ENCODE measurements at regions not wholly inside any gene's neighbourhood (a gene's known extent, or its start where the extent isn't known, plus 50 kb on each side); places are given as distances from the start of the nearest gene placed in this dataset.
"Not testable (repeated sequence)": the region's sequence is repeated elsewhere in the genome, so short reads cannot be mapped to it uniquely, and the experiment has no call there.

DNA sequence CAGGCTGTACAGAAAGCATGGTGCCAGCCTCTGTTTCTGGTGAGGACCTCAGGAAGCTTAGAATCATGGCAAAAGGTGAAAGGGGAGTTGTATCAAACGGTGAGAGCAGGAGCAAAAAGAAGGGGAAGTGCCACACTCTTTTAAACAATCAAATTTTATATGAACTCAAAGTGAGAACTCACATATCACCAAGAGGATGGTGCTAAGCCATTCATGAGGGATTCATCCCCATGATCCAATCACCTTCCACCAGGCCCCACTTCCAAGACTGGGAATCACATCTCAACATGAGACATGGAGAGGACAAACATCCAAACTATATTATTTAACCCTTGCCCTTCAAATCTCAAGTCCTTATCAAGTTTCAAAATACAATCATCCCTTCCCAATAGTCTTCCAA, 836.7 kb downstream of the SLITRK5 start:
- Histone ChIP-seq H3K9ac (ENCODE audit: insufficient read length) (no peak overlapping the region), H3K27ac (no peak overlapping the region), H3K9me3 (ENCODE audit: low read depth, low read length) (no peaks in the 10 kb centered on the region; the same call in 1 of the 2 replicates), H3K36me3 (ENCODE audit: insufficient read depth, low read length) (no peaks in the 10 kb centered on the region), H3K4me3 (no peak overlapping the region)
- DNase-seq (ENCODE audit: low read depth, low spot score), result no peak
- no peak for TF ChIP-seq POLR2AphosphoS5 (IDR thresholded peaks at IDR 0.05; ENCODE audit: borderline replicate concordance, low read depth, low read length)
- TF ChIP-seq FOXP2 (optimal IDR thresholded peaks at IDR 0.05; ENCODE audit: control extremely low read depth, extremely low read length, insufficient read depth), result no peak
- no peak for TF ChIP-seq EZH2 (IDR thresholded peaks at IDR 0.05)

DNA sequence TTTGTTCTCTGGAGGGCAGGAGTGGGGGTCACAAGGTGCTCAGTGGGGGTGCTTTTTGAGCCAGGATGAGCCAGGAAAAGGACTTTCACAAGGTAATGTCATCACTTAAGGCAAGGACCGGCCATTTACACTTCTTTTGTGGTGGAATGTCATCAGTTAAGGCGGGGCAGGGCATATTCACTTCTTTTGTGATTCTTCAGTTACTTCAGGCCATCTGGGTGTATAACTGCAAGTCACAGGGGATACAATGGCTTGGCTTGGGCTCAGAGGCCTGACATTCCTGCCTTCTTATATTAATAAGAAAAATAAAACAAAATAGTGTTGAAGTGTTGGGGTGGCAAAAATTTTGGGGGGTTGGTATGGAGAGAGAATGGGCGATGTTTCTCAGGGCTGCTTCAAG, 841.8 kb downstream of the SLITRK5 start:
- DNase-seq (ENCODE audit: low read depth, low spot score); H3K27ac ChIP-seq; H3K36me3 ChIP-seq (ENCODE audit: insufficient read depth, low read length); H3K9ac ChIP-seq (ENCODE audit: insufficient read length); H3K9me3 ChIP-seq (ENCODE audit: low read depth, low read length); H3K4me3 ChIP-seq: not testable (repeated sequence)

DNA sequence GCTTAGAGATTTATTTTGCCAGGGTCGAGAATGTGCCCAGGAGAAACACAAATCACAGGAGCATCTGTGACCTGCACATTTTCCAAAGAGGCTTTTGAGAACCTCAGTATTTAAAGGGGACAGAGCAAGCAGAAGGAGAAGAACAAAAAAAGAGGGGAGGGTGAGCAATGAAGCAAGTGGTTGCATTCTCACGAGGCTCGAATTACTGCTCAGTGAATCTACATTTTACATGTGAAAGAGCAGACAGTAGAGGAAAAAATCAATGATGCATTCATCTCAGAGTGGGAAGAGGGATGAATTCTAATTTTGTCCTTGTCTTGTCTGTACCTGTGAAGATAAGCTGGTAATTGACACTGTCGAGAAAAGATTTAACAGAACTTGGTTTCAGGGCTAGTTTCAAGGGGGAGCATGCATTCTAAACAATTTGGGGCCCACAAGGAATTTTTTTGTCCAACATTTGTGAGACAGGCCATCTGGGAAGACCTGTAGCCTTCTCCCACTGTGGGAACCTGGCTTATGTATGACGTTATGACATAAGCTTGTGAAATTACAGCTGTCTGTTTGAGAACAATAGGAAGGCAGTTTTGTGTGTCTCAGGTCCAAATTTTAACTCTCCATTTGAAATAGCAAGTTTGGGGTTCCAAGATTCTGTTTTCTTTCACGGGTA, 855.1 kb downstream of the SLITRK5 start:
- no peaks in the 10 kb centered on the region for H3K36me3 ChIP-seq (ENCODE audit: insufficient read depth, low read length)
- H3K27ac ChIP-seq, result no peak overlapping the region
- H3K9ac ChIP-seq (ENCODE audit: insufficient read length), result no peak overlapping the region
- H3K4me3 ChIP-seq, result no peak overlapping the region
- H3K9me3 ChIP-seq (ENCODE audit: low read depth, low read length), result no peaks in the 10 kb centered on the region
- TF ChIP-seq FOXP2 (optimal IDR thresholded peaks at IDR 0.05; ENCODE audit: control extremely low read depth, extremely low read length, insufficient read depth), result no peak
- TF ChIP-seq POLR2AphosphoS5 (IDR thresholded peaks at IDR 0.05; ENCODE audit: borderline replicate concordance, low read depth, low read length), result no peak
- no peak for TF ChIP-seq EZH2 (IDR thresholded peaks at IDR 0.05)
- no peak for DNase-seq (ENCODE audit: low read depth, low spot score)

DNA sequence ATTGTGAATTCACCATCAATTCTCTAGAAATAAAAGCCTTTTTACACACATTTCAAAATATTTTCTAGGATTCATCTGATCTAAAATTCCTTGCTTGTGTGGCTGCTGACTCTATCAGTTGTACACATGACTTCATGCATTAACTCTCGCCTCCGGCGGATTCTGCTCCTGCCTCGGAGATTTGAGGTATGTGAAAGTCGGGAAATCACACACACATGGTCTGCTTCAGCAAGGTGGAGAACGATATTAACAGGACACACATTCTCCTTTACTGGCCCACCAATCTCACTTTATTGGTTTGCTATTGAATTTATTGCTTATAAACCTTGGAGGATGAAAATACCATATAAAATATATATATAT, 855.7 kb downstream of the SLITRK5 start:
- no peak for TF ChIP-seq EZH2 (IDR thresholded peaks at IDR 0.05)
- TF ChIP-seq POLR2AphosphoS5 (IDR thresholded peaks at IDR 0.05; ENCODE audit: borderline replicate concordance, low read depth, low read length), result no peak
- no peak for TF ChIP-seq FOXP2 (optimal IDR thresholded peaks at IDR 0.05; ENCODE audit: control extremely low read depth, extremely low read length, insufficient read depth)

DNA sequence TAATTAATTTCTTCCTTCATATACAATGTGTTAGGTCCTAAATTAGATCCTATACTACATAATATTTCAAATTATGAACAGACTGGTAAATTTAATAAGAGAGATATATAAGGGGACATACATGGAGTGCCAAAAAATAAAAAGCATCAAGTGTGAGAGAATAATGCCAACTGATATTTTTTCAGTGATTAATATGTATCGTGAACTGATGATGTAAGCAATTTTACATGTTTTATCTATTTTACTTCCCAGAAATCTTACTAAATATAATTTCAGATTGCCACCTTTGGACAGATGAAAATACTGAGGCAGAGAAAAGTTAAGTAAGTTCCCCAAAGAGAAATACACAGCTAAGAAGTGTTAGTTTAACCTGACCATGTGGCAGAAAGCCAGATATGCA, 870.8 kb downstream of the SLITRK5 start:
- no peaks in the 10 kb centered on the region for H3K36me3 ChIP-seq (ENCODE audit: insufficient read depth, low read length)
- H3K9ac ChIP-seq (ENCODE audit: insufficient read length), result no peak overlapping the region
- no peak for DNase-seq (ENCODE audit: low read depth, low spot score)
- H3K4me3 ChIP-seq, result no peak overlapping the region
- no peaks in the 10 kb centered on the region for H3K9me3 ChIP-seq (ENCODE audit: low read depth, low read length)
- no peak overlapping the region for H3K27ac ChIP-seq
- TF ChIP-seq EZH2 (IDR thresholded peaks at IDR 0.05) (no peak), POLR2AphosphoS5 (IDR thresholded peaks at IDR 0.05; ENCODE audit: borderline replicate concordance, low read depth, low read length) (no peak), FOXP2 (optimal IDR thresholded peaks at IDR 0.05; ENCODE audit: control extremely low read depth, extremely low read length, insufficient read depth) (no peak)

More for the DNA sequence above, 855.7 kb downstream of the SLITRK5 start:
- H3K27ac ChIP-seq, result no peak overlapping the region
- no peak overlapping the region for H3K9ac ChIP-seq (ENCODE audit: insufficient read length)
- H3K4me3 ChIP-seq, result no peak overlapping the region
- DNase-seq (ENCODE audit: low read depth, low spot score), result no peak
- H3K9me3 ChIP-seq (ENCODE audit: low read depth, low read length), result no peaks in the 10 kb centered on the region
- no peaks in the 10 kb centered on the region for H3K36me3 ChIP-seq (ENCODE audit: insufficient read depth, low read length)

DNA sequence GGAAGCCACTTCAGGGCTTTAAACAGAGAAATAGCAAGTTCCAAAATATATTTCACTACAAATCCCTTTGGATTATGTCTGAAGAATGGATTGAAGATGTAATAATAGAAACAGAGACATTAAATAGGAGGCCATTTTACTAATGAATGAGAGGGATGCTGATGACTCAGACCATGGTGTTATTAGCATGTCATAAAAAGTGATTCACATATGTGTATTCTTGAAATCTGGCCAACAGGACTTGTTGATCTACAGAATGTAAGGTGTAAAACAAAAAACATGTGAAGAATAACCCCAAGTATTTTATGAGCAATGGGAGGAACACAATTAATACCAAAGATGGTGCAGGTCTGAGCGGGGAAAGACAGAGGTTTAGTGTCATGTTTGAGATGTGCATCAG, 873.7 kb downstream of the SLITRK5 start:
- H3K9me3 ChIP-seq (ENCODE audit: low read depth, low read length), result no peaks in the 10 kb centered on the region
- TF ChIP-seq FOXP2 (optimal IDR thresholded peaks at IDR 0.05; ENCODE audit: control extremely low read depth, extremely low read length, insufficient read depth) (no peak), EZH2 (IDR thresholded peaks at IDR 0.05) (no peak), POLR2AphosphoS5 (IDR thresholded peaks at IDR 0.05; ENCODE audit: borderline replicate concordance, low read depth, low read length) (no peak)
- H3K36me3 ChIP-seq (ENCODE audit: insufficient read depth, low read length), result no peaks in the 10 kb centered on the region
- no peak overlapping the region for H3K9ac ChIP-seq (ENCODE audit: insufficient read length)
- no peak for DNase-seq (ENCODE audit: low read depth, low spot score)
- H3K27ac ChIP-seq, result no peak overlapping the region
- no peak overlapping the region for H3K4me3 ChIP-seq

DNA sequence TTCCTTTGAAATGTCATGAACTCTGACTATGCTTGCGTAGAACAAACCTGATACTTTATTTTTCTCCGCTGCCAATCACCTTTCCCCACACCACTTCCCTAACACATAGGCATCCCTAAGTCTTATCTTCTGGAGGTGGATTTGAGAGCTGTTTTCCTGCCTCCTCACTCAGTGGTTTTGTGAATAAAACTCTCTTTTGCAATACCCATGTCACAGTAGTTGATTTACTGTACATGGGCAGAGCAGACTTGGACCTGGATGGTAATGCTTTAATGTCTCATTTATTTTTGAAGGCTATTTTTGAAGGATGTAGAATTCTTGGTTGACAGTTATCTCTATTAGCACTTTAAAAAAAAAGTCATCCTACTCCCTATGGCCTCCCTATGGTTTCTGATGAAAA, 881.8 kb downstream of the SLITRK5 start:
- TF ChIP-seq EZH2 (IDR thresholded peaks at IDR 0.05), result no peak
- no peak for TF ChIP-seq FOXP2 (optimal IDR thresholded peaks at IDR 0.05; ENCODE audit: control extremely low read depth, extremely low read length, insufficient read depth)
- TF ChIP-seq POLR2AphosphoS5 (IDR thresholded peaks at IDR 0.05; ENCODE audit: borderline replicate concordance, low read depth, low read length), result no peak
- no peak overlapping the region for H3K4me3 ChIP-seq
- no peak overlapping the region for H3K9ac ChIP-seq (ENCODE audit: insufficient read length)
- no peaks in the 10 kb centered on the region for H3K36me3 ChIP-seq (ENCODE audit: insufficient read depth, low read length)
- no peak for DNase-seq (ENCODE audit: low read depth, low spot score)
- no peaks in the 10 kb centered on the region for H3K9me3 ChIP-seq (ENCODE audit: low read depth, low read length)
- H3K27ac ChIP-seq, result no peak overlapping the region

DNA sequence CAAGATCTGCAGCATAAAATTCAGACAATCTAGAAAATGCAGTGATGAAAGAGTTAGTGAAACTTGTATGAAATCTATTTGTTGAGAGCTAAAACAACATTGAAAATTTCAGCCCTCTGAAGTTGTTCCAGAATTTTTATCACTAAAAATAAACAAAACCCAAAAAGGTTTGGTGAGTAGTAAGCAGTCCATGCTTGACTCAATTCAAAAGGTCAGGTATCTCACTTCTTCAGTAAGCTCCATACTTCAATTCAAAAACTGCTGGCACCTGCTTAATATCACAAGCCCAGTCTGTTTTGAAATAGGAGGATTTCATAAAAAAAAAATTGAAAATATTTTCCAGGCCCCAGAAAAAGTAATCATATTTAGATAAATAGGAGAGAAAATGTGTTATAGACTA, 894.4 kb downstream of the SLITRK5 start:
- H3K36me3 ChIP-seq (ENCODE audit: insufficient read depth, low read length), result no peaks in the 10 kb centered on the region

DNA sequence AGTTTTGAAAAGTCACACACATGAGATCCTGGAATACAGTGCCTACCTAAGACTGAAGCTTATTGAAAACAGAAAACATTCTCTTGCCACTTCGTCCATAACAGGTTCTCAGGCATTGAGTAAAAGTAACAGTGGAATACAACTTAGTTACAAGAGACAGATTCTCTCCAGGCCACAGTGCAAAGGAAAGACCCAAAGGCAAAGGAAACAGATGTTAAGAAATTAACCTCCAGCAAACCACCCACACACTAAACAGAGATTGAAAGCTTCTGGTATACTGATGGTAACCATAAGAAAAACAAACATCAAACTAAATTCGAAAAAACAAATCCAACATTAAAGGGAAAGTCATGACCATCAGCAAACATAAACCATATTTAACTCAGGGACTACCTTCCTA, 914.7 kb downstream of the SLITRK5 start:
- no peak overlapping the region for H3K4me3 ChIP-seq
- no peaks in the 10 kb centered on the region for H3K9me3 ChIP-seq (ENCODE audit: low read depth, low read length)
- DNase-seq (ENCODE audit: low read depth, low spot score), result no peak
- H3K9ac ChIP-seq (ENCODE audit: insufficient read length), result no peak overlapping the region
- no peaks in the 10 kb centered on the region for H3K36me3 ChIP-seq (ENCODE audit: insufficient read depth, low read length)
- no peak overlapping the region for H3K27ac ChIP-seq
- TF ChIP-seq POLR2AphosphoS5 (IDR thresholded peaks at IDR 0.05; ENCODE audit: borderline replicate concordance, low read depth, low read length), result no peak
- TF ChIP-seq EZH2 (IDR thresholded peaks at IDR 0.05), result no peak
- no peak for TF ChIP-seq FOXP2 (optimal IDR thresholded peaks at IDR 0.05; ENCODE audit: control extremely low read depth, extremely low read length, insufficient read depth)

More for the DNA sequence above, 894.4 kb downstream of the SLITRK5 start:
- H3K9me3 ChIP-seq (ENCODE audit: low read depth, low read length), result no peaks in the 10 kb centered on the region
- H3K9ac ChIP-seq (ENCODE audit: insufficient read length), result no peak overlapping the region
- TF ChIP-seq POLR2AphosphoS5 (IDR thresholded peaks at IDR 0.05; ENCODE audit: borderline replicate concordance, low read depth, low read length) (no peak), EZH2 (IDR thresholded peaks at IDR 0.05) (no peak), FOXP2 (optimal IDR thresholded peaks at IDR 0.05; ENCODE audit: control extremely low read depth, extremely low read length, insufficient read depth) (no peak)
- DNase-seq (ENCODE audit: low read depth, low spot score), result no peak
- H3K27ac ChIP-seq, result no peak overlapping the region
- no peak overlapping the region for H3K4me3 ChIP-seq
